Activated naive CD8-positive, alpha-beta T cell treated with anti-CD3 and anti-CD28 coated beads, Interleukin-2, amount 10 ng/mL, durations not matched to agents 7 days and 5 days (primary cell): ENCODE measurements at regions not wholly inside any gene's neighbourhood (a gene's known extent, or its start where the extent isn't known, plus 50 kb on each side); places are given as distances from the start of the nearest gene placed in this dataset.

Experiments used
- ATAC-seq: fragments of 150-1000 bp; cut with Tn5 transposase; one replicate; pipeline ENCODE4 v1.10.0; 2021; ENCODE audit warnings: low read depth, moderate library complexity
- POLR2A ChIA-PET: fragments of 350-600 bp; sonication (Branson Sonifier 250); formaldehyde crosslinking; loops from one replicate; lab custom pipeline; 2021; ENCODE audit warnings: antibody characterized with exemption; lab: Charles Lee
- DNase-seq: peaks from one replicate; pipeline ENCODE4 v3.0.0; 2021
- H3K27ac Mint-ChIP-seq: one replicate; pipeline ENCODE4 v1.8.0; 2022; ENCODE audit warnings: mild to moderate bottlenecking, mixed read lengths
- H3K27me3 Mint-ChIP-seq: one replicate; pipeline ENCODE4 v1.8.0; 2022; ENCODE audit warnings: mild to moderate bottlenecking, moderate library complexity, mixed read lengths
- H3K36me3 Mint-ChIP-seq: one replicate; pipeline ENCODE4 v1.8.0; 2021; ENCODE audit warnings: mild to moderate bottlenecking, mixed read lengths
- H3K4me1 Mint-ChIP-seq: one replicate; pipeline ENCODE4 v1.8.0; 2021; ENCODE audit warnings: mixed read lengths
- H3K4me3 Mint-ChIP-seq: one replicate; pipeline ENCODE4 v1.8.0; 2022; ENCODE audit warnings: mild to moderate bottlenecking, moderate library complexity, mixed read lengths
- H3K9me3 Mint-ChIP-seq: one replicate; pipeline ENCODE4 v1.8.0; 2021; ENCODE audit warnings: mixed read lengths

GRCh38 chr1:83813576-83813975 lies 185.4 kb downstream of the TTLL7 start:
- H3K27me3 Mint-ChIP-seq: no peaks in the 10 kb centered on the region
- H3K36me3 Mint-ChIP-seq: no peaks in the 10 kb centered on the region
- H3K4me3 Mint-ChIP-seq: no peak overlapping the region
- H3K9me3 Mint-ChIP-seq: no peaks in the 10 kb centered on the region
- H3K27ac Mint-ChIP-seq: no peak overlapping the region
- DNase-seq (no peak), ATAC-seq (no peak)
- H3K4me1 Mint-ChIP-seq: no peaks in the 10 kb centered on the region
- POLR2A ChIA-PET: no interaction called here

DNA sequence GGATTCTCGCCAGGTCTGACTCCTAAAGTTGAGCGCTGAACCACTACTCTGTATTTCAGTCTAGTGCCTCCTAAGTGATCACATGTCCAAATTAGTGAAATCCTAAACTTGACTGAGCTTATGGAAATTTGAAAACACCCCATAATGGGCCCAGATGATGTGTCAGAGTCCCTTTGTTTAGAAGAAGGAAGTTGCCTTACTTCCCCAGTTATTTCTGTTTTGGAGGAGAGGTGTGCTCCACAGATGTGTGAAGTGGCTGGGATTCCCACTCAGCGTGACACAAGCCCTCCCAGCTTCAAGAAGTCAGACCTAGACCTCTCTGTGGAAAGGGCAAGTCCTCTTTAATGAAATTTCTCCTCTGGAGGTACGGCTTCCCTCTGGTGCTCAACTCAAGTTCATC lies 188.8 kb downstream of the TTLL7 start:
- POLR2A ChIA-PET: no interaction called here

DNA sequence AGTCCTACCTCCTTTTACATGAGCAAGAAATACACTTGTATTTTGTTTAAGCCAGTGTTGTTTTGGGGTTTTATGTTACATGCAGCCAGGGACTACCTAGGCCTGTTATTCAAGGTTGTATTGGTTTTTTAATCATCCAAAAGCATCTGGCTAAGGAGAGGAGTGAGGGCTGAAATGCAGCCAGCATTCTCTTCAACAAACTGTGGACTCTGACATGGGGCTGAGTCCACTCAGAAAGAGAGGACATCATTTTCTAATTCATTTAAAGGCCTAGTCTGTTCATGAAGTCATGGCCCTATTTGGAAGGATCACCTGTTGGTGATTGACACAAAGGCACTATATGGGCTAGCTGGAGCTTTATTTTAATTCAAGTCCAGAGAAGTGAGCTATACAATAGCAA lies 190.4 kb downstream of the TTLL7 start:
- no peaks in the 10 kb centered on the region for H3K4me1 Mint-ChIP-seq
- no peak for DNase-seq
- no peaks in the 10 kb centered on the region for H3K9me3 Mint-ChIP-seq
- no peaks in the 10 kb centered on the region for H3K36me3 Mint-ChIP-seq
- ATAC-seq: no peak
- H3K4me3 Mint-ChIP-seq: no peak overlapping the region
- no peak overlapping the region for H3K27ac Mint-ChIP-seq
- POLR2A ChIA-PET: no interaction called here
- H3K27me3 Mint-ChIP-seq: no peaks in the 10 kb centered on the region

More for the DNA sequence above, 188.8 kb downstream of the TTLL7 start:
- Mint-ChIP-seq H3K4me3 (no peak overlapping the region), H3K4me1 (no peaks in the 10 kb centered on the region), H3K27ac (no peak overlapping the region), H3K27me3 (no peaks in the 10 kb centered on the region), H3K36me3 (no peaks in the 10 kb centered on the region), H3K9me3 (no peaks in the 10 kb centered on the region)
- no peak for DNase-seq
- ATAC-seq: no peak

GRCh38 chr1:83807821-83808220 lies 191.1 kb downstream of the TTLL7 start:
- ATAC-seq (no peak), DNase-seq (no peak)
- Mint-ChIP-seq H3K27me3 (no peaks in the 10 kb centered on the region), H3K27ac (no peak overlapping the region), H3K9me3 (no peaks in the 10 kb centered on the region), H3K4me1 (no peaks in the 10 kb centered on the region), H3K36me3 (no peaks in the 10 kb centered on the region), H3K4me3 (no peak overlapping the region)
- POLR2A ChIA-PET: no interaction called here

DNA sequence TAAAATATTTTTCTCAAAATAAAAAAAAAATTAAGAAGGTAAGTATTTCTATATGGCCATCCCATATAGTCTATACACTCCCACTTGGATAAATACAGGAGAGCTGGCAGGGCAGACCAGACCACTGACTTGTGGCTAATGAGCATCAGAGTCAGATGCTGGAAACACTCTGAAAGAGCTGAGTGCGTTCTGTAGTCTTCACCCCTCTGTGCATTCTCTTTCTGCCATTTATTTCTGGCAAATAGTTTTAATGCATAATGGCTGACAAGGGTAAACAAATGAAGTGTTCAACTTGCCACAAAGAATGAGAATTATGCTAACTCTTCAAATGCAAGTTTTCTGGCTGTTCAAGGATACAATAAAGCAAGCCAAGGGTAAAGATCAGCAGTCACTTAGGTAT lies 191.7 kb downstream of the TTLL7 start:
- no peaks in the 10 kb centered on the region for H3K27me3 Mint-ChIP-seq
- no peak for ATAC-seq
- no peak for DNase-seq
- POLR2A ChIA-PET: no interaction called here
- no peak overlapping the region for H3K27ac Mint-ChIP-seq
- H3K9me3 Mint-ChIP-seq: no peaks in the 10 kb centered on the region
- no peaks in the 10 kb centered on the region for H3K36me3 Mint-ChIP-seq
- H3K4me1 Mint-ChIP-seq: no peaks in the 10 kb centered on the region
- no peak overlapping the region for H3K4me3 Mint-ChIP-seq

- Mint-ChIP-seq H3K4me1 (no peaks in the 10 kb centered on the region), H3K27ac (no peak overlapping the region), H3K9me3 (no peaks in the 10 kb centered on the region), H3K36me3 (no peaks in the 10 kb centered on the region), H3K4me3 (no peak overlapping the region), H3K27me3 (no peaks in the 10 kb centered on the region)
- POLR2A ChIA-PET: no interaction called here
- ATAC-seq (no peak), DNase-seq (no peak)
Observed at GRCh38 chr1:83805921-83806320, 193.0 kb downstream of the TTLL7 start.

DNA sequence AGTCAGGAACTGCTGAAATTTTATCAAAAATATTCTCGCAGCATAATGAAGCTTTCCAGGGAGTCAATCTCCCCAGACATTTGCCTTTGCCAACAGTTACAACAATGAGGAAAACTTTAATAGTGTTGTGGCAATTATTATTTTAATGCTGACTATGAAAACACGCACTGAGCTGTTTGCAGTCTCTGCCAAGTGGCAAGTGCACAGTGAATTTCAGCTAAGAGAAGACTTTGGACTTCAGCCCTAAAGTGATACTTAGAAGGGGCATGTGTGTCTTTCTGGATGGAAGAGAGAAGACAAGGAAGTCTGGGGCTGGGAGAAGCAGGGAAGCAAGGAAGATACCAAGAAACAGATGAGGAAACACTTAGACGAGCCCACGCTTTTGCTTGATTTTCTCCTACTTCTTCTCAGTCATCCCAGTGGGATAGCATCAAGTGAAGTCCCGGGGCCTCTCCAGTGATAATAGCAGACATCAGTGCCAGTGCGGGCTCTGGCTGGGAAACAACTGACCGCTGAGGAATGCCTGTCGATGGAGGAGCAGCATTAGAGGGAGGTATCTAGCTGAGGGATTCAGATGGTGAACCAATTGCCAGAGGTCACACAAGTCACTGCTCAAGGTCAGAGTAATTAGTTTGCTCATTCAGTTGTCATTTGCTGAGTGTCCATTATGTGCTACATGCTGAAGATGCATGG lies 196.3 kb downstream of the TTLL7 start:
- POLR2A ChIA-PET: no interaction called here
- Mint-ChIP-seq H3K27ac (no peak overlapping the region), H3K4me1 (no peaks in the 10 kb centered on the region), H3K4me3 (no peak overlapping the region), H3K36me3 (no peaks in the 10 kb centered on the region), H3K27me3 (no peaks in the 10 kb centered on the region), H3K9me3 (no peaks in the 10 kb centered on the region)
- DNase-seq (no peak), ATAC-seq (no peak)

- H3K27ac Mint-ChIP-seq: no peak overlapping the region
- no peaks in the 10 kb centered on the region for H3K36me3 Mint-ChIP-seq
- H3K9me3 Mint-ChIP-seq: no peaks in the 10 kb centered on the region
- no peaks in the 10 kb centered on the region for H3K27me3 Mint-ChIP-seq
- ATAC-seq: no peak
- POLR2A ChIA-PET: no interaction called here
- no peak for DNase-seq
- no peaks in the 10 kb centered on the region for H3K4me1 Mint-ChIP-seq
- no peak overlapping the region for H3K4me3 Mint-ChIP-seq
Observed at GRCh38 chr1:83802023-83802422, 196.9 kb downstream of the TTLL7 start.

- Mint-ChIP-seq H3K4me1 (no peaks in the 10 kb centered on the region), H3K4me3 (no peak overlapping the region), H3K27ac (no peak overlapping the region), H3K27me3 (no peaks in the 10 kb centered on the region), H3K9me3 (no peaks in the 10 kb centered on the region), H3K36me3 (no peaks in the 10 kb centered on the region)
- POLR2A ChIA-PET: interaction anchor here (0.7 kb wide), 1 partner anchor 853 kb away, joined by 3 read pairs; no protein-coding TSS in a partner anchor
- ATAC-seq: no peak
- DNase-seq: no peak
Observed at GRCh38 chr1:83800066-83800465, 198.9 kb downstream of the TTLL7 start.

DNA sequence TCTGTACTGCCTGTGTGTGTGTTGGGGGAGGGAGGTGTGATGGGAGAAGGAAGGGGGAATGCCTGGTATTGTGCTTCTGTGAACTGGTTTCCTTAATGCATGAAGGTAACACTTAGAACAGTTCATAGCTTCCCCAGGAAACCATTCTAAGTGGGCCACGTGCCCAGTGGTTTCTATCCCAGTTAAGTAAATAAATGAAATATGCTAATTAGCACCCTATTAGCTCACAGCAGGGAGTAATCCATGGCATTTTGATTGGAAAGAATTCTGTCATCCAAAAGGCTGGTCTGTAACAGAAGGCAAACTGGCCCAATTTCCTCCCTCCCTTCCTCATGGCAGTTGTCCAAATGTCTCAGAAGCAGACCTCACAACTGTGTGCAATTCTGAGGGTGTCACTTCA lies 199.3 kb downstream of the TTLL7 start:
- Mint-ChIP-seq H3K27ac (no peak overlapping the region), H3K9me3 (no peaks in the 10 kb centered on the region), H3K4me3 (no peak overlapping the region), H3K27me3 (no peaks in the 10 kb centered on the region), H3K36me3 (no peaks in the 10 kb centered on the region), H3K4me1 (no peaks in the 10 kb centered on the region)
- ATAC-seq (no peak), DNase-seq (no peak)
- POLR2A ChIA-PET: no interaction called here

GRCh38 chr1:83798965-83799364 lies 200.0 kb downstream of the TTLL7 start:
- no peak for ATAC-seq

GRCh38 chr1:83796409-83796808 lies 202.5 kb downstream of the TTLL7 start:
- no peak for DNase-seq
- Mint-ChIP-seq H3K27me3 (no peaks in the 10 kb centered on the region), H3K4me3 (no peak overlapping the region), H3K27ac (no peak overlapping the region), H3K4me1 (no peaks in the 10 kb centered on the region), H3K9me3 (no peaks in the 10 kb centered on the region), H3K36me3 (no peaks in the 10 kb centered on the region)
- no peak for ATAC-seq
- POLR2A ChIA-PET: no interaction called here

More at GRCh38 chr1:83798965-83799364, 200.0 kb downstream of the TTLL7 start:
- H3K4me1 Mint-ChIP-seq: no peaks in the 10 kb centered on the region
- no peaks in the 10 kb centered on the region for H3K9me3 Mint-ChIP-seq
- H3K4me3 Mint-ChIP-seq: no peak overlapping the region
- H3K27ac Mint-ChIP-seq: no peak overlapping the region
- H3K27me3 Mint-ChIP-seq: no peaks in the 10 kb centered on the region
- no peaks in the 10 kb centered on the region for H3K36me3 Mint-ChIP-seq
- DNase-seq: no peak
- POLR2A ChIA-PET: no interaction called here

- POLR2A ChIA-PET: no interaction called here
- Mint-ChIP-seq H3K9me3 (peaks cover 4% of the 10 kb centered on the region), H3K36me3 (peaks cover 1% of the 10 kb centered on the region), H3K4me3 (no peak overlapping the region), H3K27ac (no peak overlapping the region), H3K27me3 (no peaks in the 10 kb centered on the region), H3K4me1 (no peaks in the 10 kb centered on the region)
- no peak for ATAC-seq
- no peak for DNase-seq
Observed at GRCh38 chr1:83794384-83794783, 204.5 kb downstream of the TTLL7 start.

- H3K4me3 Mint-ChIP-seq: no peak overlapping the region
- DNase-seq (no peak), ATAC-seq (no peak)
- H3K4me1 Mint-ChIP-seq: no peaks in the 10 kb centered on the region
- H3K36me3 Mint-ChIP-seq: peaks cover 1% of the 10 kb centered on the region
- H3K27ac Mint-ChIP-seq: no peak overlapping the region
- no peaks in the 10 kb centered on the region for H3K27me3 Mint-ChIP-seq
- H3K9me3 Mint-ChIP-seq: peaks cover 4% of the 10 kb centered on the region
- POLR2A ChIA-PET: no interaction called here
Observed at GRCh38 chr1:83791821-83792437, 207.0 kb downstream of the TTLL7 start.
